Left renal pelvis (tissue), 4 donors: ENCODE measurements at regions not wholly inside any gene's neighbourhood (a gene's known extent, or its start where the extent isn't known, plus 50 kb on each side); places are given as distances from the start of the nearest gene placed in this dataset.
"Not testable (repeated sequence)": the region's sequence is repeated elsewhere in the genome, so short reads cannot be mapped to it uniquely, and the experiment has no call there.

ENCODE experiments used
- DNase-seq, 4 donors: peaks; one replicate each; pipeline ENCODE4 v3.0.0-alpha.2; 2013; ENCODE audit warnings: low read depth in 4 of 4, low spot score in 3 of 4

GRCh38 chr16:10272250-10272854 is 90.1 kb upstream of the GRIN2A start:
- not testable (repeated sequence) for DNase-seq

GRCh38 chr16:10275214-10275996 is 93.2 kb upstream of the GRIN2A start:
- not testable (repeated sequence) for DNase-seq

GRCh38 chr16:10277597-10277996 is 95.4 kb upstream of the GRIN2A start:
- DNase-seq, result no peak

GRCh38 chr16:10280262-10281170 is 98.3 kb upstream of the GRIN2A start:
- no peak for DNase-seq

DNA sequence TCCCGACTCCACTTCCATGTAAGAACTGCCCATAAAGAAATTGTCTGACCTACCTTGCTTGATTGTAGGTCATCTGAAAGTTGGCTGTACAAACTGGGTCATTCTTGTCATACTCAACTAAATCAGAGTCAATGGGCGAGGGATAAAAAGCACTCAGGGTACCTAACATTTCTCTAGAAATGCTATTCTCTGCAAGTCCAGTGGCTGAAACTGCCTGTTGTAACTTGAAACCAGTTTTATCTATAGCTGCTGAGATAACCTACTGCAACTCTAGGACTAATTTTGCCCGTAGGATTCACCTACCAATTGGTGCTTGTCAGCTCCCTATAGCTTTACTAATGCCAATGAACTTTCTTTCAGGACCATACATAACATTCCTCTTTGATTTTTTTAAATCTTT is 100.1 kb upstream of the GRIN2A start:
- DNase-seq, result no peak

GRCh38 chr16:10283246-10283645 is 101.0 kb upstream of the GRIN2A start:
- DNase-seq, result not testable (repeated sequence)

DNA sequence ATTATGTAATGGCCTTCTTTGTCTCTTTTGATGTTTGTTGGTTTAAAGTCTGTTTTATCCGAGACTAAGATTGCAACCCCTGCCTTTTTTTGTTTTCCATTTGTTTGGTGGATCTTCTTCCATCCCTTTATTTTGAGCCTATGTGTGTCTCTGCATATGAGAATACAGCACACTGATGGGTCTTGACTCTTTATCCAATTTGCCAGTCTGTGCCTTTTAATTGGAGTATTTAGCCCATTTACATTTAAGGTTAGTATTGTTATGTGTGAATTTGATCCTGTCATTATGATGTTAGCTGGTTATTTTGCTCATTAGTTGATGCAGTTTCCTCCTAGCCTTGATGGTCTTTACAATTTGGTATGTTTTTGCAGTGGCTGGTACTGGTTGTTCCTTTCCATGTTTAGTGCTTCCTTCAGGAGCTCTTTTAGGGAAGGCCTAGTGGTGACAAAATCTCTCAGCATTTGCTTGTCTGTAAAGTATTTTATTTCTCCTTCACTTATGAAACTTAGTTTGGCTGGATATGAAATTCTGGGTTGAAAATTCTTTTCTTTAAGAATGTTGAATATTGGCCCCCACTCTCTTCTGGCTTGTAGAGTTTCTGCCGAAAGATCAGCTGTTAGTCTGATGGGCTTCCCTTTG is 95.3 kb upstream of the ATF7IP2 start:
- not testable (repeated sequence) for DNase-seq

DNA sequence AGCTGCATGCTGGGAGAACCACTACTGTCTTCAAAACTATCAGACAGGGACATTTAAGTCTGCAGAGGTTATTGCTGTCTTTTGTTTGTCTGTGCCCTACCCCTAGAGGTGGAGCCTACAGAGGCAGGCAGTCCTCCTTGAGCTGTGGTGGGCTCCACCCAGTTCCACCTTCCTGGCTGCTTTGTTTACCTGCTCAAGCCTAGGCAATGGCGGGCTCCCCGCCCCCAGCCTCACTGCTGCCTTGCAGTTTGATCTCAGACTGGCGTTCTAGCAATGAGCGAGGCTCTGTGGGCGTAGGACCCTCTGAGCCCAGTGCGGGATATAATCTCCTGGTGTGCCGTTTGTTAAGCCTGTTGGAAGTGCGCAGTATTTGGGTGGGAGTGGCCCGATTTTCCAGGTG is 93.7 kb upstream of the ATF7IP2 start:
- DNase-seq, result not testable (repeated sequence)

- not testable (repeated sequence) for DNase-seq
Observed at GRCh38 chr16:10292976-10293375, 92.9 kb upstream of the ATF7IP2 start.

DNA sequence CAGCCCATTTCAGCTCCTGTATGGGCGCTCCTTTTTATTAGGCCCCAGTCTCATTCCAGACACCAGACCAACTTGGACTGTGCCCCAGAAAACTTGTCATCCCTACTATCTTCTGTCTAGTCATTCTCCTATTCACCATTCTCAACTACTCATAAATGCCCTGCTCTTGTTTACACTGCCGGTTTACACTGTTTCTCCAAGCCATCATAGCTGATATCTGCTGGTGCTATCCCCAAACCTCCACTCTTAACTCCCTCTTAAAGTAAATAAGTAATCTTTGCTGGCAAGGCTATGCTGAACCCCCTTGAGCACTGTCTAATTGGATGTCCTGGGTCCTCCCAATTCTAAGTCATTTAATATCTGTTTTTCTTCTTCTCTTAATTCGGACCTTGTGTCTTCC is 91.7 kb upstream of the ATF7IP2 start:
- not testable (repeated sequence) for DNase-seq

DNA sequence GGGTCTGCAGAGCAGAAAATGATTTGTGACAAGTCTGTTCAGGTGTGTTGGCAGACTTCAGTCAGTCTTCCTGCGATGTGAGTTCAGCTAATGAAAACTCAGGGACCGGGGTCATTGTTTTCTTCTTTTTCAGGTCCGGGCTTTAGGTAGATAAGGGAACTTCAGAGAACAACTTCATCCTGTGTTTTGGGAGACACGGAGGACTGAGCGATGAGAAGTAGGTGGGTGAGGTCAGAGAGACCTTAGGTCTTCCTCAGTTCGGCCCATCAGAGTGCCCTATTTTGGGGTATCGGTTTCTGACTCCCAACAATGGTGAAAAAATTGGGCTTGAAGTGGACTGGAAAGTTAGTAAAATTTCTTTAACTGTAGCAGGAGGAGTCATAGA is 88.9 kb upstream of the ATF7IP2 start:
- DNase-seq, result no peak

DNA sequence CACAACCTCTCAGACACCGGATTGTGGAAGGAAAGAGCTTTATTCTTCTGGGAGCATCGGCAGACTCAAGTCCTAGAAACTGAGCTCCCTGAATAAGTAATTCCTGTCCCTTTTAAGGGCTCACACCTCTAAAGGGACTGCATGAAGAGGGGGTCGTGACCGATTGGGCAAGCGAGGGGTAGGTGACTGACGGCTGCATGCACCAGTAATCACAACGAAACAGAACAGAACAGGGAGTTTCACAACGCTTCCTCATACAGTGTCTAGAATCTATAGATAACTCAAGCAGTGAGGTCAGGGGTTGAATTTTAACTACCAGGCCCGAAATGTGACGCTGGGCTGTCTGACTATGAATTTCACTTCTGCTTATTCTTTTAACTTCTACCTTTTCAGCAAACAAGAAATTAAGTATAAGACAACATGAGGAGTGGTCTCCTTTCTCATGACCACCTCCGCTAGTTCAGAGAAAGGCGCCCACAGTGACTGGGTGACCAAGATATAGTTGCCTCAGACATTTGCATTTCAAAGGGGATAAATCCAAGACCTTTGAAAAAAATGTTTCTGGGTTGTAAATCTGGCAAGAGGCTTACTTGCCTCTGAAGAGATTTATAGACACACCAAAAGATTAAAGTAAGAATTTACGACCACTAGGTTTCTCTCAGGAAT is 88.4 kb upstream of the ATF7IP2 start:
- DNase-seq, result no peak

DNA sequence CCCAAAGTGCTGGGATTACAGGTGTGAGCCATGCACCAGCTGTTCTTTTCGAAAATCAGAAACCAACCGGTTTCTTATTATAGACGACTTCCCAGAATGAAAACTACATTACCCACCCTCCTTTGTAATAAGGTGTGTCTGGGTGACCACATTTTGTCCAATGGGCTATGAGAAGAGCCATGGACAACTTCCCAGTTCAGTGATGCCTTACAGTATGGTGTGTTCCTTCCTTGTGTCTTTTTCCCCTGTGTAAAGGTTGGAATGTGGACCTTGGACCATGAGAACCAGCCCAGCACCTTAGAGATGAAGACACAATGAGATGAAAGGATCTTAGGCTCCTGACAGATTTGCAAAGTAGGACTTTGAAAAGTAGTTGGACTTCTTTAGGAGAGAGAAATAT is 85.0 kb upstream of the ATF7IP2 start:
- no peak for DNase-seq

GRCh38 chr16:10301547-10301946 is 84.3 kb upstream of the ATF7IP2 start:
- DNase-seq, result not testable (repeated sequence)

GRCh38 chr16:10305912-10306311 is 79.9 kb upstream of the ATF7IP2 start:
- no peak for DNase-seq

DNA sequence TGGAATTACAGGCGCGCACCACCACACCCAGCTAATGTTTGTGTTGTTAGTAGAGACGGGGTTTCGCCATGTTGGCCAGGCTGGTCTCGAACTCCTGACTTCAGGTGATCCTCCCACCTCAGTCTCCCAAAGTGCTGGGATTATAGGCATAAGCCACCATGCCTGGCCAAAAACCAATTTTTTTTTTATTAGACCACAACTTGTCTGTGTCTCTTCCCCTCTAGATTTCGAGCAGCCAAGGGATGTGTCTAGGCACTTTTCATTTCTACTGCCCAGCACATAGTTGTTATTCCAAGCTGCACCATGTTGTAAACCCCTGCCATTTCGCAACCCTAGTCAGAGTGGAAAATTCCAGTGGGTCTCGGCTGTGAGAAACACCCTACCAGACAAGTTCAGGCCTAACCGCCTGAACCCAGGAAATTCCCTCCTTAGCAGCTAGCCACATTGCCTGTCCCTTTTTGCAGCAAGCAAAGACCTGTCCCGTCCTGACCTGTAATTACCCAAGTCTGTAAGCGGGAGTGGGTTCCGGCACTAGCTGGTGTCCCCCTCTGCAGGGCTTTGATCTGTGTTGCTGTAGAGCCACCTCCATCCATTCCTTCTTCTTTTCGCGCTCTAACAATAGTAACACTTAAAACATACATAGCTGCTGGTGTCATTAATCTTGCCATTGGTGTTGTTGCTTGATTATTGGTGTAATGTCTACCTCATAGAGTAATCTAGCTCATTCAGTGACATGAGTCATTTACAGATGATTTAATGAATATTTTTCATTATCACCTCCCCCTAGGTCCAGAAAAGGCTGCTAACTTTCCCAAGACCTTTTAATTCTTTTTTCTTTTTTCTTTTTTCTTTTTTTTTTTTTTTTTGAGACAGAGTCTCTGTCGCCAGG is 77.3 kb upstream of the ATF7IP2 start:
- DNase-seq, result no peak

GRCh38 chr16:10309271-10309932 is 76.5 kb upstream of the ATF7IP2 start:
- no peak for DNase-seq

DNA sequence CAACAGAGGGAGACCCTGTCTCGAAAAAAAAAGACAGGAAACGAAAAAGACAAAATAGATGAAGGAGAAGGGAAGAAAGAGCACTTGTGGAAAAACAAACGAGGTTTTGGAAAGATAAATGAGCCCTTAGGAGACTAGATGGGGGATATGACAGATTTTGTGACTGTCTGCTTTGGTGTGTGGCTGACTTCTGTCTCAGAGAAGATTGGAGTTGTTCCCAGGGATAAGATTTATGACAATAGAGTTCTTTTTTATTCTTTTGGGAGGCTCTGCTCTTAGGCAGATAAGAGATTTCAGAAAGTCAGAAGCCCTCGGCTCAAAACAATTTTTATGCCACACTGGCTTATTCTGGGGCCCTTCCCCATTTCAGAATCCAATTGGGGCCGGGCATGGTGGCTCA is 73.9 kb upstream of the ATF7IP2 start:
- no peak for DNase-seq
